MM.1S (cell line): ENCODE measurements at regions not wholly inside any gene's neighbourhood (a gene's known extent, or its start where the extent isn't known, plus 50 kb on each side); places are given as distances from the start of the nearest gene placed in this dataset.

Experiments used
- CTCF ChIP-seq: fragments of 300-600 bp; sonication (generic); IDR thresholded peaks from 2 replicates; pipeline ENCODE4 v1.5.1; 2016; ENCODE audit warnings: antibody characterized with exemption, low read length, mixed read lengths
- EZH2 ChIP-seq: fragments of 300-600 bp; sonication (generic); optimal IDR thresholded peaks from 2 replicates; pipeline ENCODE3; 2017; ENCODE audit warnings: low read depth, mild to moderate bottlenecking, antibody characterized with exemption, low read length, mixed read lengths

GRCh38 chr5:12330993-12331588 is 426.8 kb upstream of the CTNND2 start:
- TF ChIP-seq CTCF = no peak
- TF ChIP-seq EZH2 = no peak
